Thyroid gland (tissue), 4 donors: ENCODE measurements at regions not wholly inside any gene's neighbourhood (a gene's known extent, or its start where the extent isn't known, plus 50 kb on each side); places are given as distances from the start of the nearest gene placed in this dataset.

Experiments used
- CTCF ChIP-seq, 6 experiments: fragments of 200-600 bp in 3 of 6; fragments of 450-650 bp in 3 of 6; sonication (generic) in 3 of 6; IDR thresholded peaks; one replicate each; pipeline ENCODE4 v1.5.1; 2016 to 2019; ENCODE audit warnings: antibody characterized with exemption in 6 of 6, mild to moderate bottlenecking in 2 of 6, inconsistent platforms in 1 of 6, moderate library complexity in 1 of 6
- POLR2A ChIP-seq, 2 donors: fragments of 450-650 bp; IDR thresholded peaks; one replicate each; pipeline ENCODE4 v1.6.1; 2017; ENCODE audit warnings: antibody characterized with exemption in 2 of 2, mild to moderate bottlenecking in 2 of 2, moderate library complexity in 1 of 2

GRCh38 chr2:88827821-88828220 lies 136.3 kb downstream of the RPIA start:
- no peak for TF ChIP-seq POLR2A (IDR thresholded peaks at IDR 0.05)
- no peak for TF ChIP-seq CTCF (IDR thresholded peaks at IDR 0.05)
